IPS-NIHi7 (cell line): ENCODE measurements at regions not wholly inside any gene's neighbourhood (a gene's known extent, or its start where the extent isn't known, plus 50 kb on each side); places are given as distances from the start of the nearest gene placed in this dataset.
"Not testable (repeated sequence)": the region's sequence is repeated elsewhere in the genome, so short reads cannot be mapped to it uniquely, and the experiment has no call there.

Experiments
- DNase-seq: peaks from one replicate; pipeline ENCODE4 v3.0.0; 2012; ENCODE audit warnings: mixed read lengths; ENCODE audit errors: extremely low spot score

- no peak for DNase-seq
Observed at GRCh38 chr6:8361259-8361658, 74.1 kb downstream of the SLC35B3 start.

GRCh38 chr6:8352966-8353340 is 82.4 kb downstream of the SLC35B3 start:
- DNase-seq: no peak

GRCh38 chr6:8352335-8352965 is 82.9 kb downstream of the SLC35B3 start:
- DNase-seq: no peak

DNA sequence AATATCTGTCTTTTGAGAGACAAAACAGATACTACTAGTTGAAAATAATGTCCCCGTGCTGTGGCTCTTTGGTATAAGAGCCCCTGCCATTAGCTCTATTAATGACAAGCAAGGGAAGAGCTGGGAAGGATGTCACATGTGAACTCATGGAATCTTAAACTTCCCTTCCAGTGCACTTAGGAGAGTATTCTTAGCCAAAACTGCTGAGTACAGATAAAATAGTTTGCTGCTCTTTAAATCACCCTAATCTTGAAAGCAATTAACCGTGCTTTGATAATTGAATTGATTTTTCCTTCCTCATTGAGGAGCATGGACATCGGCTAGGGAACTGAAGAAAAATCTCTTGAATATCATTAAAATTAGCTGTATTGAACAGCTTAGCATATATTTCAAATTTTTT is 91.7 kb downstream of the SLC35B3 start:
- no peak for DNase-seq

GRCh38 chr6:8342241-8342819 is 93.0 kb downstream of the SLC35B3 start:
- no peak for DNase-seq

DNA sequence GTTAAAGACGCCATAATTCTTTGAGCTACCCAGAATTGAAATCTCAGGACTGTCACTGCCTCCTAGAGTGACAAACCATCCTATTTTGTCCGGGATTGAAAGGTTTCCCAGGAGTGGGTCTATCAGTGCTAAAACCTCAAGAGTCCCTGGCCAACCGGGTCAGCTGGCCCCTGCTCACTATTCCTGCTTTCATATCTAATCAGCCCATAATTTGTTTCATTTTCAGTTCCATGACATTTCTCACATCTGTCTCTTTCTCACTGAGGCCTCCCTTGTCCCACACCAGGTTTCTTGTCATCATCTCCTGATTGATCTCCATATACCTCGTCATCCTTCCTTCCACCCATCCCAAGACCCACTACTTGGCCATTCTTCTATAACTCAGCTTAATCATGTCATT is 98.2 kb downstream of the SLC35B3 start:
- DNase-seq: no peak

GRCh38 chr6:8336406-8337057 is 98.8 kb downstream of the SLC35B3 start:
- no peak for DNase-seq

GRCh38 chr6:8335896-8336295 is 99.4 kb downstream of the SLC35B3 start:
- no peak for DNase-seq

- DNase-seq: no peak
Observed at GRCh38 chr6:8335381-8335780, 100.0 kb downstream of the SLC35B3 start.

- no peak for DNase-seq
Observed at GRCh38 chr6:8334113-8334512, 101.2 kb downstream of the SLC35B3 start.

DNA sequence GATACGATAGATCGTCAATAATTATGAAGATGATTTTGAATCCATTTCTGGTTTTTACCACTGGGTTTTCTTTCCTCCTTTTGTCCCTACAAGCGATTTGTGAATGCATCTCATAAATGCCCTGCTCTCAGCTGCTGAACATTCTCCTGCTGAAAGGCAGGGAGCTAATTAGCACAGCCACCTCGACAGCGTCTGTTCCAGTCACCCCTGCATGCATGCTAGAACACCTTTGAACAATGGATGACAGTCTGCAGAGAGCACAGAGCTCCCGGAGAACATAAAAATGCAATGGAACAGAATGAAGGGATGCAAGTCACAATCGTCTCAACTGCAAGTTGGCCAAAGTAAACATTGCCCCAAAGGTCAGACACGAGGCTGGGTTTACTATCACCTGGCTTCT is 105.8 kb downstream of the SLC35B3 start:
- no peak for DNase-seq

DNA sequence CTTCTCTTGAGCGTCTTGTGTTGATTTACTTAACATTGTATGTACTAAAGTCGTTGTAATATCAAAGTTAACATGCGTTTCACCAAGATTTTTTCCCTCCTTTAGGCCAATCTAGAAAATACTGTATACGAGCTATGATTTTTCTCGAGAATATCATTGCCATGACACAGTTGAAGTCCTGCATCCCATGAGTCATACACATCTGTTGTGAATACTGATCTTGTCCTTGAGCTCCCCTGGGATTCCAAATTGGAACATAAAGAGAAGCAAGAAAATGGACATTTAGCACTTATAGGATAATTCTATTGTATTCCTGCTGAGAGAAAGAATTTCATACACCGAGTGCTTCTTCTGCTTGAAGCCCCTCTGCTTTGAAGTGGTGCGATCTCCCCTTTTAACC is 109.6 kb downstream of the SLC35B3 start:
- DNase-seq: no peak

GRCh38 chr6:8322659-8323058 is 112.7 kb downstream of the SLC35B3 start:
- no peak for DNase-seq

DNA sequence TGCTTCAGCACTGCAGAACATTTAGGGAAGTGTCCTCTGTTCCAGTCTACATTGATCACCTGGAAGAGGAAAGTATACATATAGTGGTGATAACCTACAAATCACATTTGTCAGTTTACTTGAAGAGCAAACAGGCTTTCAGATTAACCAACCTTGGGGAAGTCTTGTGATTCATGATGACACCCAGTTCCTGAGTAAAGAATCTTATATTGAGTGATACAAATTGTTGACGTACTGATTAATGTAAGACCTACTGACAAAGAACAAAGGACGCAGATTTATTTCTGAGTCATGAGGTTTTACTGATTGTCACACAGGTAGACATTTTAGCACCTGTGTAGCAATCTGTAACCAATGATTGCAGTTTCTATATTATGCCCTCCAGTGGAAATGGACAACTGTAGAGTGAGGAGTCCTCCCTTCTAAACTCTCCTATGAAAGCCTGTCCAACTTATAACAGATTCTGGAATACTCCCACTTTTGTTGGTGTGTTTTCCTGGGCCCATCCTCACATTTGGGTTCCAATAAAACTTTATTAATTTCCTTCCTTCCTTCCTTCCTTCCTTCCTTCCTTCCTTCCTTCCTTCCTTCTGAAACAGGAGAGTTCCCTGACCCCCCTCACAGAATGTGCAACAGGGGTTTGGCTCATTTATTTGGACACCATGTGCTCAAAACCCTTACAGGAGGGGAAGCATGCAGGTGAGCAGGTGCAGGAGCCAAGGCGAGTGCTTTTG is 113.5 kb downstream of the SLC35B3 start:
- no peak for DNase-seq

GRCh38 chr6:8315154-8315553 is 120.2 kb downstream of the SLC35B3 start:
- no peak for DNase-seq

DNA sequence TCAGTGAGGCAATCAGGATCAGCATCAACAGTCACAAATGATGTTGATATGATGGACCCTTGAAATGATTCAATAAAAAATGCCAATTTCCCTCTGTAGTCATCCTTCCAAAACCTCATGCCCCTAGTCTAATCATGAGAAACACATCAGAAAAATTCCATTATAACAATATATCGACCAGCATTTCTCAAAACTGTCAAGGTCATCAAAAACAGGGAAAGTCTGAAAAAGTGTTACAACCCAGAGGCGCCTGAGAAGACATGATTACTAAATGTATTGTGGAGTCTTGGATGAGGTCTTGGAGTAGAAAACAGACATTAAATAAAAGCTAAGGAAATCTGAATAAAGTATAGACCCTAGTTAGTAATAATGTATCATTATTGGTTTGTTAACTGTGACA is 133.8 kb downstream of the SLC35B3 start:
- no peak for DNase-seq

DNA sequence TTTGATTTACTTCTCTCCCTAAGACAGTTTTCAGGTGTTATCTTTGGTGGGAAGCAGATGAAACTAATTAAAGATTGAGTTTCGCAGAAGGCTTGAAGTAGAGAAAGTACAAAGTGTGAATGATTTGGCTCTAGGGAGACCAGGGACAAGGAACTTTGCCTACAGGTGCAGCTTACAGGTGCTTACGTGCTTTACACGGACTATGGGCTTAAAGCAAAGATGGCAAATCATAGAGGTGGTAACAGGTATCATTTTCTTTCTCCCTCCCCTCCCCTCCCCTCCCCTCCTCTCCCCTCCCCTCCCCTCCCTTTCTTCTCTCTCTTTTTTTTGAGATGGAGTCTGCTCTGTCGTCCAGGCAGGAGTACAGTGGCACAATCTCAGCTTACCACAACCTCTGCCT is 136.3 kb downstream of the SLC35B3 start:
- DNase-seq: no peak

- not testable (repeated sequence) for DNase-seq
Observed at GRCh38 chr6:8282946-8283345, 152.4 kb downstream of the SLC35B3 start.

DNA sequence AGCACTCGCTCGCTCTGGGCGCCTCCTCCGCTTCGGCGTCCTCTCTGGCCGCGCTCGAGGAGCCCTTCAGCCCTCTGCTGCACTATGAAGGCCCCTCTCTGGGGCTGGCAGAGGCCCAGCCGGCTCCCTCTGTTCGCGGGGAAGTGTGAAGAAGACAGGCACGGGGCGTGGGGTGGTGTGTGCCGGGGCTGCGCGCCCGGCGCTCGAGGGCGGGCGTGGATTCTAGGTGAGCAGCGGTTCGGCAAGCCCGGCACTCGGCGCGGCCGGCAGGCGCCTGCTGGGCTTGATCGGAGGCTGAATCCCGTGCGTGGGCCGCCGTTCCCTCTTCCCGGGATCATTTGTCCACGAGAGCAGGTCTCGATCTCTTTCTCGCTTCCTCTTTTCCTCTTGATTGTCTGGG is 153.0 kb downstream of the SLC35B3 start:
- no peak for DNase-seq

DNA sequence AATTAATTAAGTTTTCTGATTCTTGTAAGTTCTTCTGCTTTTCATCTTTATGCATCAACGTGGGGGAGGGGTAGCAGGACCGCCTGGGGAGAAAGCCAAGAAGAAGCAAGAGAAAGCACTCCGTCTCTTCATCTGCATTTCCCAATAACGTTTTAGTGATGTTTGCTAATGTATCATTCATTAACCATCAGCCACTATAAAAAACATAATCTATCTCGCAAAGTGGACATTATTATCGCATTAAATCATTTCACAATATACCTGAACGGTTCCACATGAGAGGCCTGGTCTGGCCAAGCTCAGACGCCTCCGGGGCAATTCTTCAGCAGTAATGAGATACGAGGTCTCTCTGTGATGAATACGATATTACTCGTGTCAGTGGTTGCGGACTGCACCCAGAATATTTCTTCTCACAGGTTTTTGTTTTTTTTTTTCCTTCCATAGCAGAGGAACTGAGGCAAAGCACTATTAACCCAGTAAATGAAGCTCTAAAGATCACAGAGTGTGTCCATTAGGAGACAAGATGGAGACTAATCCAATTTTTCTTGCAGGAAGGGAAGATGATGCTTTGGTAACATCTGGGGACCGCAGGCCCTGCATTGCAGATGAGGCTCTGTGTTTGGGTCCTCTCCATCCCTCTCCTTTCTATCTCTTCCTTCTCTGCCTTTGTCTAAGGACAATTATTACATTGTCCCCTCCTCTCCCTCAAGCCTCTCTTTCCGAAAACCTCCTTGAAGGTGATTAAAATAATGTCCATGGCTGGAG is 156.1 kb downstream of the SLC35B3 start:
- DNase-seq: no peak

GRCh38 chr6:8278562-8278961 is 156.8 kb downstream of the SLC35B3 start:
- DNase-seq: no peak

- no peak for DNase-seq
Observed at GRCh38 chr6:8277769-8278168, 157.6 kb downstream of the SLC35B3 start.
